Transverse colon (tissue), 3 donors: ENCODE measurements at regions not wholly inside any gene's neighbourhood (a gene's known extent, or its start where the extent isn't known, plus 50 kb on each side); places are given as distances from the start of the nearest gene placed in this dataset.

Source experiments
- CTCF ChIP-seq, 5 experiments: fragments of 200-600 bp in 3 of 5; fragments of 450-650 bp in 2 of 5; sonication (generic) in 3 of 5; IDR thresholded peaks; 1 replicate in 2 of 5; 2 replicates in 3 of 5; pipeline ENCODE4 v1.5.1; 2016 to 2017; ENCODE audit warnings: antibody characterized with exemption in 5 of 5, inconsistent platforms in 3 of 5, mild to moderate bottlenecking in 2 of 5, moderate library complexity in 1 of 5
- EP300 ChIP-seq: sonication (generic); formaldehyde crosslinking; IDR thresholded peaks from one replicate; pipeline ENCODE4 v1.6.1; 2017; ENCODE audit warnings: antibody characterized with exemption, low read depth
- POLR2A ChIP-seq: fragments of 450-650 bp; IDR thresholded peaks from one replicate; pipeline ENCODE4 v1.6.1; 2016; ENCODE audit warnings: antibody characterized with exemption, mild to moderate bottlenecking, moderate library complexity

- TF ChIP-seq CTCF (IDR thresholded peaks at IDR 0.05) = no peak
- TF ChIP-seq POLR2A = no peak
- TF ChIP-seq EP300 = no peak
Observed at GRCh38 chr1:79371802-79372201, 365.3 kb upstream of the ADGRL4 start.
